ENCODE measurements at regions not wholly inside any gene's neighbourhood (a gene's known extent, or its start where the extent isn't known, plus 50 kb on each side); places are given as distances from the start of the nearest gene placed in this dataset.

GRCh38 chr14:34232790-34233189 lies 229.2 kb downstream of the SPTSSA start:
- TF ChIP-seq, protein P1, sequence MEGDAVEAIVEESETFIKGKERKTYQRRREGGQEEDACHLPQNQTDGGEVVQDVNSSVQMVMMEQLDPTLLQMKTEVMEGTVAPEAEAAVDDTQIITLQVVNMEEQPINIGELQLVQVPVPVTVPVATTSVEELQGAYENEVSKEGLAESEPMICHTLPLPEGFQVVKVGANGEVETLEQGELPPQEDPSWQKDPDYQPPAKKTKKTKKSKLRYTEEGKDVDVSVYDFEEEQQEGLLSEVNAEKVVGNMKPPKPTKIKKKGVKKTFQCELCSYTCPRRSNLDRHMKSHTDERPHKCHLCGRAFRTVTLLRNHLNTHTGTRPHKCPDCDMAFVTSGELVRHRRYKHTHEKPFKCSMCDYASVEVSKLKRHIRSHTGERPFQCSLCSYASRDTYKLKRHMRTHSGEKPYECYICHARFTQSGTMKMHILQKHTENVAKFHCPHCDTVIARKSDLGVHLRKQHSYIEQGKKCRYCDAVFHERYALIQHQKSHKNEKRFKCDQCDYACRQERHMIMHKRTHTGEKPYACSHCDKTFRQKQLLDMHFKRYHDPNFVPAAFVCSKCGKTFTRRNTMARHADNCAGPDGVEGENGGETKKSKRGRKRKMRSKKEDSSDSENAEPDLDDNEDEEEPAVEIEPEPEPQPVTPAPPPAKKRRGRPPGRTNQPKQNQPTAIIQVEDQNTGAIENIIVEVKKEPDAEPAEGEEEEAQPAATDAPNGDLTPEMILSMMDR (conservative IDR thresholded peaks at IDR 0.05 in 1 of 2, IDR thresholded peaks at IDR 0.05 in 1 of 2; ENCODE audit: low read depth in 1 of 2, low read length in 2 of 2): no peak
- TF ChIP-seq EZH2 (IDR thresholded peaks at IDR 0.05; ENCODE audit: low read length, missing control alignments): no peak
